Activated CD8-positive, alpha-beta memory T cell treated with anti-CD3 and anti-CD28 coated beads for 24 hours (primary cell): ENCODE measurements at regions not wholly inside any gene's neighbourhood (a gene's known extent, or its start where the extent isn't known, plus 50 kb on each side); places are given as distances from the start of the nearest gene placed in this dataset.

Source experiments
- DNase-seq: peaks from one replicate; pipeline ENCODE4 v3.0.0-alpha.2; 2020

- DNase-seq = no peak
Observed at GRCh38 chr11:38246451-38246850, 1648.4 kb upstream of the RAG2 start.

DNA sequence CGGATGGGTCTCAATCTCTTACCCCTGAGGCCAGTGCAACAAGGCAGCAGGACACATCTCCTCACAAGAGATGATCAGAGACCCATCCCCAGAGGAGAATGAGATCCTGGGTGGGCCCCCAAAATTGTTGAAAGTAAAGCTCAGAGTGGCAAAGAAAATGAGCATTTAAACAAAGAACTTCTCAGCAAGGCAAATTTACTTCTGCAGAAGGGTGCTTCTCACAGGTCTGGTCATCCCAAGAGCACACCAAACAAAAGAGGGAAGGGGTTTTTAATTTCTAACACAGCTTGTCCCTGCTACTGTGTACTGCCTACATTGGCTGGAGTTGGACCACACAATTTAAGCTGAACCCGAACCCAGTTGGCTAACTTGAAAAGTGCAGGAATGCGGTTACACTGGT is 1628.6 kb upstream of the RAG2 start:
- no peak for DNase-seq

DNA sequence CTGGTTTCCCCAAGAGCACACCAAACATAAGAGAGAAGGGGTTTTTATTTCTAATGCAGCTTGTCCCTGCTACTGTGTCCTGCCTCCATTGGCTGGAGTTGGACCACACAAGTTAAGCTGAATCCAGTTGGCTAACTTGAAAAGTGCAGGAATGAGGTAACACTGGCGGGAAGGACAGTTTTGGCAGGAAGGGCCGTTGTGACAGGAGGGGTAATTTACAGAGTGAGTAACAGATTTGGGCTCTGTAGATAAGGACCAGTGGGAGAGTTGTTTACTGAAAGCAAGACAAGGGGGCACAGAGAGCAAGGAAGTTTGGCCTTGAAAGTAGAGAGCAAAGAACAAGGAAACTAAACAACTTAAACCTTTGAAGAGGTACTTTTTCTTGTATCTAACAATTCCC is 1623.3 kb upstream of the RAG2 start:
- no peak for DNase-seq

GRCh38 chr11:38219636-38220035 is 1621.6 kb upstream of the RAG2 start:
- no peak for DNase-seq

DNA sequence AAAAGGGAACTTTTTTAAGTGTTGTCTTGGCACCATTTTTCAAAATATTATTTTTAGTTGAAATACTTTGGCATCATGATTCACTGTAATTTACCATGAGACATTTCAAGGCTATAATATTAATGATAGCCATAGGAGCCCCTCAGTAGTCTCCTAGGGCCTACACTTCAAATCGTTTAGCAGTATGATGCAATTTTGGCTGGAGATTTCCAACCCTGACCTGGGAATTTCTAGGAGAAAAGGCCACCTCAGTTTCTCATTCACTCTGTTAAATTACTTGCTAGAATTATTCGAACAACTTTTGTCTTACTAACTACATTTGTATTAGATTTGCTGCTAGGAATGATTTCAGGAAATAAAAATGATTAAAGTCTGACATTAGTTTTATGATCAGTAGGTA is 1610.9 kb upstream of the RAG2 start:
- DNase-seq = no peak

GRCh38 chr11:38206663-38207062 is 1608.6 kb upstream of the RAG2 start:
- no peak for DNase-seq

GRCh38 chr11:38191101-38191500 is 1593.1 kb upstream of the RAG2 start:
- no peak for DNase-seq

- DNase-seq = no peak
Observed at GRCh38 chr11:38182126-38182866, 1584.3 kb upstream of the RAG2 start.

DNA sequence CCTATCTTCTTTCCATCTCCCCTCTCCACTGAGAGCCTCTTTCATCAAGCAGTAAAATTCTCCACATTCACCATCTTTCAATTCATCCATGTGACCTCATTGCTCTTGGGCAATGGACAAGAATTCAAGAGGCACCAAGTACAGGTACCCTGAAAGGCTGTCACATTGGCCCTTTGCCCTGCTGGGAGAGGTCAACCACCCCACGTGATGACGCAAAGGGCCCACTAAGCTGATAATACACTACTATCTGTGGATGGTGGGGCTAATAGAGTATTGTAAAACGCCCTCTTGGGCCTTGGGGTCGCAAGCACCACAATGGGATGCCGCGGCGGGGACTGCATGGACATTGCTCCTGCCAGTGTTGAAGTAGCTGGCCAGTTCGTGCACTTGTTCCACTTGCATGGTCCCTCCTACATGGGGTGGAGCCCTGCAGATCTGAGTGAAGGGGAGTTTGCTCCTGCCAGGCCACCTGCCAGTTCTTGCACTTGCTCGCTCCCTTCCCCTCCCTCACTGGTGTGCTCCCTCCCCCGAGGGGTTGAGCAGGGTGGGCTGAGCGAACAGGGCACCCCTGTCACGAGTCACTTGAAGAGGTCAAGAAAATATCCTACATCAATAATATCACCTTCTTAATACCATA is 1578.8 kb upstream of the RAG2 start:
- DNase-seq = no peak

- DNase-seq = no peak
Observed at GRCh38 chr11:38173676-38174075, 1575.6 kb upstream of the RAG2 start.

GRCh38 chr11:38169286-38169685 is 1571.2 kb upstream of the RAG2 start:
- no peak for DNase-seq

DNA sequence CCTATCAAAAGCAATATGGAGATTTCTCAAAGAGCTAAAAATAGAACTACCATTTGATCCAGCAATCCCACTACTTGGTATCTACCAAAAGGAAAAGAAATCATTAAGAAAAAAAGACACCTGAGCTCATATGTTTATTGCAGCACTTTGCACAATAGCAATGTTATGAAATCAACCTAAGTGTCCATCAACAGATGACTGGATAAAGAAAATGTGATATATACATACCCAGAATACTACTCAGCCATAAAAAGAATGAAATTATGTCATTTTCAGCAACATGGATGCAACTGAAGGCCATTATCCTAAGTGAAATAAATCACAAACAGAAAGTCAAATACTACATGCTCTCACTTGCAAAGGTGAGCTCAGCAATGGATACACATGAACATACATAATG is 1565.5 kb upstream of the RAG2 start:
- no peak for DNase-seq

- no peak for DNase-seq
Observed at GRCh38 chr11:38160433-38160832, 1562.4 kb upstream of the RAG2 start.

DNA sequence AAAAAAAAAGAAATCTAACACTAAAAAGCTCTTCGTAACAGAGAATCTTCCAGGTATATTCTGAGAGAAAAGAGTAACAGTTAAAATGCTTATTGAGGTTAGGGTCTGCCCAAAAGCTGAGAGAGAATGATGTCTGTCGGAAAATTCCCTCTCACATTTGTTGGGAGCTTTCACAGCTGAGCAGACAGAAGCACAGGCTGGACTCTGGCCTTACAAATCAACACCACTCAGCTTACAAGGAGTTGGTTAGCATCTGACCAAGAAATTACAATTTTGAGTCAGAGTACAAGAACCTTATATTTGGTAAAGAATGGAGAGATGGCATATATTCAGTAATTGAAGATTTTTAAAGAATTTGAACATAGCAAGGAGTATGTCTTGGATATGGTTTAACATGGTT is 1561.0 kb upstream of the RAG2 start:
- no peak for DNase-seq

DNA sequence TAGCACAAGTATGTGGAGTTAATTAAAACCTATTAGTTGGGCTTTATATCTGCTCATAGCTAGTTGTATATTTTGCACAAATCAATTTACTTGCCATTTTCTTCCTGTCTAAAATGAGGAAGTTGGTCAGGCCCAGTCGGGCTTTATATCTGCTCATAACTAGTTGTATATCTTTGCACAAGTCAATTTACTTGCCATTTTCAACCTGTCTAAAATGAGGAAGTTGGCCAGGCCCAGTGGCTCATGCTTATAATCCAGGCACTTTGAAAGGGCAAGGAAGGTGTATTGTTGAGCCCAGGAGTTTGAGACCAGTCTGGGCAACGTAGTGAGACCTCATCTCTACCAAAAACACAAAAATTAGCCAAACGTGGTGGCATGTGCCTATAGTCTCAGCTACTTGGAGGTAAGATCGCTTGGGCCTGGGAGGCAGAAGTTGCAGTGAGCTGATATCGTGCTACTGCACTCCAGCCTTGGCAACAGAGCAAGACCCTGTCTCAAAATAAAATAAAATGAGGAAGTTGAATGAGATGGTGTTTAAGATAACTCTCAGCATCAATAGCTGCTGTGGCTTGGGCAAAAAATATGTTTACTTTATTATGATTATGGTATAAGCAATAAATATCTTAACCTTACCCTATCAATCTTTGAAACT is 1558.6 kb upstream of the RAG2 start:
- DNase-seq = no peak

- DNase-seq = no peak
Observed at GRCh38 chr11:38155856-38156255, 1557.8 kb upstream of the RAG2 start.

DNA sequence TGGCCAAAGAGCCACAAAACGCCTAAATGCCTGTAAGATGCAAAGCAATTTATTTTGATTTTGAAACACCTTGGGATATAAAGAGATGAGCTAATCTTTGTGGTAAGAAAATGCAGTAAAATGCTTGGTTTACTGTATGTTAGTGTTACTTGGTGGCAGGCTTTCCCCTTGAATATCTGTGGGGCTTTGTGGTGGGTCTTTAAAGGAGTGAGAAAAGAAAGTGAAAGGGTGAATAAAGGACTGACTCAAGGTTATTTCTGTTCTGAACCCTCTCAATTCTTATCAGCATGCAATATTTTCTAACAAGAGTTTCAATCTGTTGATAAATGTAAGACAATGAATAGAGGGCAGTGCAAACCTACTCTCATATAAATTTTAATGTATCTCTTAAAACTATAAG is 1555.9 kb upstream of the RAG2 start:
- no peak for DNase-seq

DNA sequence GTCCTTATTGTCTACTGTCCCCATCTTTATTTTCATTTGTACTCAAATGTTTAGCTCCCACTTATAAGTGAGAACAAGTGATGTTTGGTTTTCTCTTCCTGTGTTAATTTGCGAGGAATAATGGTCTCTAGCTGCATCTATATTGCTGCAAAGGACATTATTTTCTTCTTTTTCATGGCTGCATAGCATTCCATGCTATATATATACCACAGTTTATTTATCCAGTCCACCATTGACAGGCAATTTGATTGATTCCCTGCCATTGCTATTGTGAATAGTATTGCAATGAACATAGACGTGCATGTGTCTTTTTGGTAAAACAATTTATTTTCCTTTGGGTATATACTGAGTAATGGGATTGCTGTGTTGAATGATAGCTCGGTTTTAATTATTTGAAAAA is 1545.8 kb upstream of the RAG2 start:
- no peak for DNase-seq

- DNase-seq = no peak
Observed at GRCh38 chr11:38138972-38139371, 1540.9 kb upstream of the RAG2 start.

- no peak for DNase-seq
Observed at GRCh38 chr11:38136887-38137286, 1538.9 kb upstream of the RAG2 start.

DNA sequence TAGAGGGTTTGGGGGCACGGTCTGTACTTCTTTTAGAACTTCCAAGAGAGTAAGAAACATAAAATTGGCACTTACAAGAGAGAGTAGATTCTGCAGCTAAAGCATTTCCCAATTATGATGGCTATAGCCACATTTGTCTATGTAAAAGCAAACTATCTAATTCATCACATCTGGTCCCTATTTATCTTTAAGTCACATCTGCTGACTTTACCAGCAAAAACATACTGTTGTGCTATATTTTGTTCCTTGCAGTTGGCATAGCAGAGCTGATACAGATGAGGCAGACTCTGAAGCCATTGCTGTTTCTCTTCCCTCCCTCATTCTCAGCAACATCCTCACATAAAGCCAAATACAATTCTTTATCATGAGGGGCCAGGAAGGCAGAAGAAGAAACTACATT is 1533.5 kb upstream of the RAG2 start:
- DNase-seq = no peak

- no peak for DNase-seq
Observed at GRCh38 chr11:38130976-38131375, 1532.9 kb upstream of the RAG2 start.

GRCh38 chr11:38130514-38130913 is 1532.5 kb upstream of the RAG2 start:
- no peak for DNase-seq

DNA sequence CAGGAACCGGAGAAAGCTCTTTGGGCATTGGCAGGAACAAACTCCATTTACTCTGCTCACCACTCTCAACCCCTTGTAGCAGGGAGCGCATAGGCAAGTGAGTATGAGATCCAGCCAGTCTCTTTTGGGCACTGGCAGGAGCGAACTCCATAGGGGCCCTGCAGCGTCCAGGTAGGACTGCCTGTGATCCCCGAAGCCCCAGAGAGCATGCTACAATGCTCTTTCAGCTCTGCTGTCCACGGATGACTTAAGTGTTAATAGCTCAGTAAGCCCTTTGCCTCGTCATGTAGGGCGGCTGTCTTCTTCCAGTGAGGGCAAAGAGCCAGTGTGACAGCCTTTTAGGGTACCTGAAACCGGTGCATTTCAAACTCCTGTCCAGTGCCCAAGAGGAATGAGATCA is 1525.6 kb upstream of the RAG2 start:
- no peak for DNase-seq
